ENCODE measurements at regions not wholly inside any gene's neighbourhood (a gene's known extent, or its start where the extent isn't known, plus 50 kb on each side); places are given as distances from the start of the nearest gene placed in this dataset.

GRCh38 chr6:143591441-143591840 is 79.9 kb upstream of the FUCA2 start:
- H3K36me3 Mint-ChIP-seq (ENCODE audit: insufficient read depth, unreplicated experiment) = no peaks in the 10 kb centered on the region
- no peaks in the 10 kb centered on the region for H3K27me3 ChIP-seq (replicated peaks; ENCODE audit: control insufficient read depth, insufficient read depth, low read length)
- no peaks in the 10 kb centered on the region for H3K4me1 Mint-ChIP-seq (ENCODE audit: low read depth, unreplicated experiment)
- no peaks in the 10 kb centered on the region for H3K4me1 ChIP-seq
- H3K4me3 Mint-ChIP-seq (ENCODE audit: unreplicated experiment) = no peak overlapping the region
- CTCF ChIA-PET = no interaction called here
- BruUV-seq (replicated peaks) = no TSS peak
- H3K9me3 ChIP-seq = no peaks in the 10 kb centered on the region
- H3K9me3 Mint-ChIP-seq (ENCODE audit: unreplicated experiment) = no peaks in the 10 kb centered on the region
- no peaks in the 10 kb centered on the region for H3K36me3 ChIP-seq (ENCODE audit: control insufficient read depth, insufficient read depth, low read length)
- H3K4me3 ChIP-seq (ENCODE audit: low read depth, low read length) = no peak overlapping the region
- DNase-seq = no peak
- POLR2A ChIA-PET = no interaction called here
- H3K27ac Mint-ChIP-seq (ENCODE audit: unreplicated experiment) = no peak overlapping the region
- intact Hi-C loops (cut with micrococcal nuclease; ENCODE audit: unreplicated experiment) = no loop called here
- no peaks in the 10 kb centered on the region for H3K27me3 Mint-ChIP-seq (ENCODE audit: insufficient read depth, unreplicated experiment)
- no peak for TF ChIP-seq CTCF (IDR thresholded peaks at IDR 0.05; ENCODE audit: insufficient read depth in 1 of 2, low read depth in 1 of 2, low read length in 1 of 2, severe bottlenecking in 1 of 2, unreplicated experiment in 1 of 2)

GRCh38 chr6:143589162-143589561 is 77.6 kb upstream of the FUCA2 start:
- intact Hi-C loops (cut with micrococcal nuclease; ENCODE audit: unreplicated experiment) = no loop called here
- ChIA-PET POLR2A (no interaction called here), CTCF (no interaction called here)
- Histone ChIP-seq H3K9me3 (no peaks in the 10 kb centered on the region), H3K4me3 (ENCODE audit: low read depth, low read length) (no peak overlapping the region), H3K36me3 (ENCODE audit: control insufficient read depth, insufficient read depth, low read length) (no peaks in the 10 kb centered on the region), H3K4me1 (no peaks in the 10 kb centered on the region), H3K27me3 (replicated peaks; ENCODE audit: control insufficient read depth, insufficient read depth, low read length) (no peaks in the 10 kb centered on the region)
- no peak overlapping the region for H3K27ac Mint-ChIP-seq (ENCODE audit: unreplicated experiment)
- no peaks in the 10 kb centered on the region for H3K9me3 Mint-ChIP-seq (ENCODE audit: unreplicated experiment)
- no peak overlapping the region for H3K4me3 Mint-ChIP-seq (ENCODE audit: unreplicated experiment)
- no peak for DNase-seq
- peaks cover 7% of the 10 kb centered on the region for H3K4me1 Mint-ChIP-seq (ENCODE audit: low read depth, unreplicated experiment)
- no peak for TF ChIP-seq CTCF (IDR thresholded peaks at IDR 0.05; ENCODE audit: insufficient read depth in 1 of 2, low read depth in 1 of 2, low read length in 1 of 2, severe bottlenecking in 1 of 2, unreplicated experiment in 1 of 2)
- no peaks in the 10 kb centered on the region for H3K27me3 Mint-ChIP-seq (ENCODE audit: insufficient read depth, unreplicated experiment)
- BruUV-seq (replicated peaks) = no TSS peak
- no peaks in the 10 kb centered on the region for H3K36me3 Mint-ChIP-seq (ENCODE audit: insufficient read depth, unreplicated experiment)

GRCh38 chr6:143586557-143586956 is 75.0 kb upstream of the FUCA2 start:
- no peak for DNase-seq
- intact Hi-C loops (cut with micrococcal nuclease; ENCODE audit: unreplicated experiment) = no loop called here
- H3K27me3 ChIP-seq (replicated peaks; ENCODE audit: control insufficient read depth, insufficient read depth, low read length) = no peaks in the 10 kb centered on the region
- ChIA-PET CTCF (no interaction called here), POLR2A (no interaction called here)
- H3K9me3 ChIP-seq = no peaks in the 10 kb centered on the region
- no peaks in the 10 kb centered on the region for H3K4me1 ChIP-seq
- TF ChIP-seq CTCF (IDR thresholded peaks at IDR 0.05; ENCODE audit: insufficient read depth in 1 of 2, low read depth in 1 of 2, low read length in 1 of 2, severe bottlenecking in 1 of 2, unreplicated experiment in 1 of 2) = no peak
- Mint-ChIP-seq H3K4me1 (ENCODE audit: low read depth, unreplicated experiment) (peaks cover 7% of the 10 kb centered on the region), H3K4me3 (ENCODE audit: unreplicated experiment) (no peak overlapping the region), H3K27ac (ENCODE audit: unreplicated experiment) (no peak overlapping the region), H3K36me3 (ENCODE audit: insufficient read depth, unreplicated experiment) (no peaks in the 10 kb centered on the region), H3K27me3 (ENCODE audit: insufficient read depth, unreplicated experiment) (no peaks in the 10 kb centered on the region), H3K9me3 (ENCODE audit: unreplicated experiment) (no peaks in the 10 kb centered on the region)
- H3K4me3 ChIP-seq (ENCODE audit: low read depth, low read length) = no peak overlapping the region
- BruUV-seq (replicated peaks) = no TSS peak
- no peaks in the 10 kb centered on the region for H3K36me3 ChIP-seq (ENCODE audit: control insufficient read depth, insufficient read depth, low read length)

All from Caco-2 (cell line).